DOHH2 (cell line): ENCODE measurements at regions not wholly inside any gene's neighbourhood (a gene's known extent, or its start where the extent isn't known, plus 50 kb on each side); places are given as distances from the start of the nearest gene placed in this dataset.

Source experiments
- CTCF ChIP-seq: fragments of 200-600 bp; sonication (generic); IDR thresholded peaks from one replicate; pipeline ENCODE4 v1.5.1; 2014; ENCODE audit warnings: antibody characterized with exemption, mild to moderate bottlenecking, low read depth, low read length; ENCODE audit not compliant: poor library complexity, severe bottlenecking
- EZH2phosphoT487 ChIP-seq: fragments of 200-600 bp; sonication (generic); IDR thresholded peaks from 2 replicates; pipeline ENCODE4 v1.6.1; 2017; ENCODE audit warnings: borderline replicate concordance, mild to moderate bottlenecking, antibody characterized with exemption, low read length, moderate library complexity, mixed read lengths

DNA sequence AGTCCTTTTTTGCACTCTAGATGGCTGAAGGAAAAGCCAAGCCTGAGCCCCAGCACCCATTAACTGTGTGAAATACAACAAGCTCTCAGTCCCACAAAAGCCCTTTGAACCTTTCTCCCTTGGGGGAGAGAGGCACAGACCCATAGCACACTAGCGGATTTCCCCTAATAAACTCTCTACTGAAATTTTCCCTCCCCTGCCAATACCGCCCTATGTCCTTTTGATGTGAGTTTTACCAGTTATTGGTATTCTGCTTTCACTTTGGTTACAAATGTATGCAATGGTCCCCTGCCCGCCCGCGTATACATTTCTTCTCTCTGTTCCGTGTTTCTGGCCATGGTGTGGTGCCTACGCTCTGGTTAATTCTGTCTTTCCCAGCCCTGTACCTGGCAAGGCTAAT, 54.0 kb upstream of the MYO16 start:
- TF ChIP-seq CTCF (no peak), EZH2phosphoT487 (no peak)
